Lung (tissue), 11 donors: ENCODE measurements at regions not wholly inside any gene's neighbourhood (a gene's known extent, or its start where the extent isn't known, plus 50 kb on each side); places are given as distances from the start of the nearest gene placed in this dataset.
"Not testable (repeated sequence)": the region's sequence is repeated elsewhere in the genome, so short reads cannot be mapped to it uniquely, and the experiment has no call there.

Source experiments
- ATAC-seq: fragments of 200-7000 bp; cut with Tn5 transposase; one replicate; pipeline ENCODE4 v1.9.1; 2020; ENCODE audit warnings: moderate number of reproducible peaks; ENCODE audit not compliant: insufficient read depth, low FRiP score
- DNase-seq, 3 donors: peaks; one replicate each; pipeline ENCODE4 v3.0.0-alpha.2; 2013 to 2017
- H3K27ac ChIP-seq, 2 donors: one replicate each; pipeline ENCODE4 v1.5.1; 2013; ENCODE audit warnings: mild to moderate bottlenecking in 2 of 2, moderate library complexity in 2 of 2, control low read depth in 1 of 2, inconsistent platforms in 1 of 2, low read depth in 1 of 2, low read length in 1 of 2
- H3K27me3 ChIP-seq, 3 donors: one replicate each; pipeline ENCODE4 v1.5.1; 2013; ENCODE audit warnings: low read length in 2 of 3; ENCODE audit not compliant: control insufficient read depth in 3 of 3, insufficient read depth in 3 of 3
- H3K36me3 ChIP-seq, 4 donors: one replicate each; pipeline ENCODE4 v1.5.1; 2013; ENCODE audit warnings: low read length in 4 of 4, mild to moderate bottlenecking in 1 of 4, moderate library complexity in 1 of 4; ENCODE audit not compliant: control insufficient read depth in 4 of 4, insufficient read depth in 4 of 4
- H3K4me1 ChIP-seq, 5 donors: one replicate each; pipeline ENCODE4 v1.5.1; 2013; ENCODE audit warnings: low read length in 5 of 5, mild to moderate bottlenecking in 2 of 5, moderate library complexity in 1 of 5; ENCODE audit not compliant: control insufficient read depth in 5 of 5, insufficient read depth in 5 of 5
- H3K4me3 ChIP-seq: one replicate; pipeline ENCODE4 v1.5.1; 2013; ENCODE audit warnings: mild to moderate bottlenecking, control low read depth, moderate library complexity
- H3K9ac ChIP-seq, 2 donors: one replicate each; pipeline ENCODE4 v1.5.1; 2013; ENCODE audit warnings: low read length in 2 of 2, control low read depth in 1 of 2; ENCODE audit not compliant: insufficient read depth in 1 of 2
- H3K9me3 ChIP-seq, 4 donors: one replicate each; pipeline ENCODE4 v1.5.1; 2013; ENCODE audit warnings: low read length in 3 of 4, mild to moderate bottlenecking in 1 of 4, moderate library complexity in 1 of 4; ENCODE audit not compliant: control insufficient read depth in 4 of 4, insufficient read depth in 3 of 4
- WGBS, 2 donors: extraction: QIAGEN DNeasy Blood & Tissue Kit; methylation state at CpG; one replicate each; pipeline ENCODE4 v1.1.7; 2013; 5-methylcytosine and 5-hydroxymethylcytosine counted together
- TF ChIP-seq, protein P1 (sequence below): IDR thresholded peaks from 2 replicates; pipeline ENCODE4 v1.5.1; 2012; ENCODE audit warnings: mild to moderate bottlenecking; ENCODE audit errors: control extremely low read depth, extremely low read depth
- donor health status: control.
- donor health status: control.
- donor health status: Bipolar disorder and iron deficiency.
- donor health status: healthy.
- donor health status: DM: yes; HTN: yes; CAD: no.

DNA sequence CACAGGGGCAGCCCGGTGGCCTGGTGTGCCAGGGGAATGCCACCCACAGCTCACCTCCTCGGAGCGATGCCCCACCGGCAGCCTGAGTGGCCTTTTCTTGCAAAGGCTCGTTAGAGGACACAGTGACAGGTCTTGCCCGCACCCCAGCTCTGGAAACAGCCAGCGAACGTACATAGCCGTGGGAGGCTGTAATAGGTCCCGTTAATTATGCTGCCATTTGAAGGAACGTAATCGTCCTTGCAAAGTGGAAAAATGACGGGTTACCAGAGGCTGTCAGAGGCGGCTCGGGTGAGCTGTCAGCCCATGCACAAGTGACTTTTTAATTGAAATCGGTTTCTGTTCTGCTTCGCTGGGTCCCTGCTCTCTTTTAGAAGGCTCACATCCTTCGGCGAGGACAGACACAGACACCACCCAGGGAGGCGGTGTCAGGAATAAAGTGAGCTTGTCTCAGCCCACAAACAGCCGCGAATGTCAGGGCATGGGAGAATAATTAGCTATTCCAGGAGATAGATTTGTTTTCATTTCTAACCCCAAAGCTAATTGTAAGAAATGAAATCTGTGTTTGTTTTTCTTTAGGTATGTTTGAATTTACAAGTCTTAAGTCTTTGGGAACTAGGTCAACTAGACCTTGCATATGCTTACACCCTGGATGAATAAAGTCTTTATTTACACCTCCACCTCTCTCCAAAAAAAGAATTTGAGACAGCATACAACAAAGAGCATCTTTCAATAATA, 77.2 kb upstream of the RFLNA start:
- Histone ChIP-seq H3K4me1 (peaks cover 0 to 8% (median 0%) of the 10 kb centered on the region in 5 donors), H3K9me3 (peaks cover 2 to 13% (median 9%) of the 10 kb centered on the region in 4 donors), H3K36me3 (no peaks in the 10 kb centered on the region), H3K9ac (peak overlapping the region; percentile 2 to 24), H3K27ac (no peak overlapping the region), H3K4me3 (no peak overlapping the region), H3K27me3 (no peaks in the 10 kb centered on the region)
- DNase-seq: peak in 2 of 3 donors; percentile 15 to 29
- WGBS, 2 donors: 44 to 64% methylated on average over 22 of the region's 22 CpGs
- TF ChIP-seq, protein P1, sequence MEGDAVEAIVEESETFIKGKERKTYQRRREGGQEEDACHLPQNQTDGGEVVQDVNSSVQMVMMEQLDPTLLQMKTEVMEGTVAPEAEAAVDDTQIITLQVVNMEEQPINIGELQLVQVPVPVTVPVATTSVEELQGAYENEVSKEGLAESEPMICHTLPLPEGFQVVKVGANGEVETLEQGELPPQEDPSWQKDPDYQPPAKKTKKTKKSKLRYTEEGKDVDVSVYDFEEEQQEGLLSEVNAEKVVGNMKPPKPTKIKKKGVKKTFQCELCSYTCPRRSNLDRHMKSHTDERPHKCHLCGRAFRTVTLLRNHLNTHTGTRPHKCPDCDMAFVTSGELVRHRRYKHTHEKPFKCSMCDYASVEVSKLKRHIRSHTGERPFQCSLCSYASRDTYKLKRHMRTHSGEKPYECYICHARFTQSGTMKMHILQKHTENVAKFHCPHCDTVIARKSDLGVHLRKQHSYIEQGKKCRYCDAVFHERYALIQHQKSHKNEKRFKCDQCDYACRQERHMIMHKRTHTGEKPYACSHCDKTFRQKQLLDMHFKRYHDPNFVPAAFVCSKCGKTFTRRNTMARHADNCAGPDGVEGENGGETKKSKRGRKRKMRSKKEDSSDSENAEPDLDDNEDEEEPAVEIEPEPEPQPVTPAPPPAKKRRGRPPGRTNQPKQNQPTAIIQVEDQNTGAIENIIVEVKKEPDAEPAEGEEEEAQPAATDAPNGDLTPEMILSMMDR: no peak
- ATAC-seq: no peak

DNA sequence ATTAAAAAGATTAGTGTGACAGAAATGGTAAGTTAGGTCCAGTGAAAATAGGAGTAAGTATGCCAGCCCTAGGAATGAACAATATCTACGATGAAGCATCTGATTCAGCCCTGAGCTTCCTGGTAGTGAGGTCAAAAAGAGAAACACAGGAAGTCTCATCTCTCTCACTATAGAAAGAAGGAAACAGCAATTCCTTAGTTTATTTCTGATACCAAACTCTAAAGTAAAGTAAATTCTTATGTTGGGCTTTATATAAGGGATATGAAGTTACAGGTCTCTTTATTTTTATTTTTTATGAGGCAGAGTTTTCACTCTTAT, 76.7 kb upstream of the RFLNA start:
- TF ChIP-seq, protein P1: no peak
- 39 to 45% methylated on average over 1 of the region's 1 CpG for WGBS, 2 donors
- peaks cover 0 to 8% (median 0%) of the 10 kb centered on the region in 5 donors for H3K4me1 ChIP-seq
- no peak overlapping the region for H3K27ac ChIP-seq
- ATAC-seq: no peak
- DNase-seq: no peak
- peaks cover 2 to 13% (median 9%) of the 10 kb centered on the region in 4 donors for H3K9me3 ChIP-seq
- no peak overlapping the region for H3K9ac ChIP-seq
- no peaks in the 10 kb centered on the region for H3K27me3 ChIP-seq
- no peaks in the 10 kb centered on the region for H3K36me3 ChIP-seq
- no peak overlapping the region for H3K4me3 ChIP-seq

DNA sequence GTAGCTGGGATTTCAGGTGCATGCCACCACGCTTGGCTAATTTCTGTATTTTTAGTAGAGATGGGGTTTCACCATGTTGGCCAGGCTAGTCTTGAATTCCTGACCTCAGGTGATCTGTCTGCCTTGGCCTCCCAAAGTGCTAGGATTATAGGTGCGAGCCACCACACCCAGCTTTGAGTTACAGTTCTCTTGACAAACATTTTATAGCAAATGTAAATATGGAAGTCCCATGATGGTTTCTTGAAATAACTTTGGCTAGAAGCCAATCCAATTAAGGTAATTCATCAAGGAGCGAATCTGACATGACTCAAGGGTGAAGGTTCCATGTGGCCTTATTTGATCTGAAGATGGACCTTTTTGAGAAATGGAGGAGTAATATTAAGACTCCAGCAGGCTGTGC, 76.2 kb upstream of the RFLNA start:
- not testable (repeated sequence) for H3K4me1 ChIP-seq, H3K4me3 ChIP-seq, ATAC-seq, H3K27me3 ChIP-seq, DNase-seq, H3K36me3 ChIP-seq, H3K9ac ChIP-seq, H3K27ac ChIP-seq
- peaks cover 2 to 13% (median 9%) of the 10 kb centered on the region in 4 donors for H3K9me3 ChIP-seq
- 83 to 88% methylated on average over 3 of the region's 3 CpGs for WGBS, 2 donors

DNA sequence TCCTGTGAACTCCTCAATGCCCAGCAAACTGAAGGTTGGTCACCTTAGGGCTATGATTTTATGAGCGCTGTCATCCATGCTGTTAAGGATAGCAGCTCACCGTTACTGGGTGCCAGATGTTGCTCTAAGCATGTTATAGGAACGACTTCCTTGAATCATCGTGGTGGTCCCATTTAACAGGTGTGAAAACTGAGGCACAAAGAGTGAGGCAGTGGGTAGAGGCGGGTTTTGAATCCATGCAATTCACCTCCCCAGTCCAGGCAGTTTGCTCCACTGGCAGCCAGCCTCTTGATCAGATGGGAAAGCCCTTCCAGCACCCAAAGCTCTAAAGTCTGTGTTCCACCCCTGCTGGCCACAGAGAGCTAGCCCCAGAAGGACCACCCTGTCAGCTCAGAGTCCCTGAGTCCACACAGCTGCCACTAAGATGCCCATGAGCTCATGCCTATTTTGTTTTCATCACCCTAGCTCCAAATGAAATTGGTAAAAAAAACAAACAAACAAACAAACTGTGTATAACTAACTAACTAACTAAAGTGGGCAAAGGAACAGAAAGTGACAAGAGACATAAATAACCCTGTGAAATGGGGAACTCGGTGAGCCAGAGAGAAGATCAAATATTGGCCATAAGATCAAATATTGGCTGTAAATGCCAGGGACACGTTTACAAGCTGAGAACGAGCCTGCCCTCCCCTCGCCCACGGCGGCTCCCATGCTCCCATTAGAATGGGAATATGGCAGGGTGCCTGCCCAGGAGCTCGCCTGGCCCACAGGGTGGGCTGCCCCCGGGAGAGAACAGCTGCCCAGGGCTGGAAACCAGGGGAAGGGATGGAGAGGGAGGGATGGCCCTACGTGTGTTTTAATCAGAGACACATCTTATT, 72.3 kb upstream of the RFLNA start:
- 78 to 79% methylated on average over 14 of the region's 14 CpGs for WGBS, 2 donors
- H3K4me1 ChIP-seq: peaks cover 0 to 4% (median 0%) of the 10 kb centered on the region in 5 donors
- ATAC-seq (no peak), DNase-seq (no peak)
- H3K9ac ChIP-seq: no peak overlapping the region
- peaks cover 0 to 6% (median 2%) of the 10 kb centered on the region in 4 donors for H3K9me3 ChIP-seq
- TF ChIP-seq, protein P1: no peak
- peaks cover 0 to 2% (median 0%) of the 10 kb centered on the region in 3 donors for H3K27me3 ChIP-seq
- no peak overlapping the region for H3K4me3 ChIP-seq
- no peak overlapping the region for H3K27ac ChIP-seq
- H3K36me3 ChIP-seq: no peaks in the 10 kb centered on the region

DNA sequence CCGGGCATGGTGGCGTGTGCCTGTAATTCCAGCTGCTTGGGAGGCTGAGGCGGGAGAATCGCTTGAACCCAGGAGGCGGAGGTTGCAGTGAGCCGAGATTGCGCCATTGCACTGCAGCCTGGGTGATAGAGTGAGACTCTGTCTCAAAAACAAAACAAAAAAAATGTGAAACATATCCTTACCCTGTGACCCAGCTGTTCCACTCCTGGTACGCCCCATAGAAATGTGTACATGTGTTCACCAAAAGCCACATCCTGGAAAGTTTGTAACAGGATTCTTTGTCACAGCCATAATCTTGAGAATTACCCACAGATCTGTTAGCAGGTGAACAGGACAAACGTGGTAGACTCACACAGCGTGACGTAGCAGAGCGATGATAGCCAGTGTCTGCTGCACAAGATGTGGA, 71.2 kb upstream of the RFLNA start:
- ATAC-seq, H3K4me1 ChIP-seq, H3K4me3 ChIP-seq, H3K9ac ChIP-seq, H3K36me3 ChIP-seq, DNase-seq, H3K27me3 ChIP-seq, H3K27ac ChIP-seq, H3K9me3 ChIP-seq: not testable (repeated sequence)
- 83 to 84% methylated on average over 12 of the region's 12 CpGs for WGBS, 2 donors
